GM19324 (cell line): ENCODE measurements at regions not wholly inside any gene's neighbourhood (a gene's known extent, or its start where the extent isn't known, plus 50 kb on each side); places are given as distances from the start of the nearest gene placed in this dataset.
A peak's percentile ranks its signal among the peaks of the same experiment; 100 is the strongest.
"Not testable (repeated sequence)": the region's sequence is repeated elsewhere in the genome, so short reads cannot be mapped to it uniquely, and the experiment has no call there.

Experiments used
- ATAC-seq: cut with Tn5 transposase; IDR thresholded peaks from one replicate; pipeline ENCODE4 v1.9.1; 2021; ENCODE audit warnings: mild to moderate bottlenecking, moderate library complexity; ENCODE audit not compliant: unreplicated experiment, low FRiP score

DNA sequence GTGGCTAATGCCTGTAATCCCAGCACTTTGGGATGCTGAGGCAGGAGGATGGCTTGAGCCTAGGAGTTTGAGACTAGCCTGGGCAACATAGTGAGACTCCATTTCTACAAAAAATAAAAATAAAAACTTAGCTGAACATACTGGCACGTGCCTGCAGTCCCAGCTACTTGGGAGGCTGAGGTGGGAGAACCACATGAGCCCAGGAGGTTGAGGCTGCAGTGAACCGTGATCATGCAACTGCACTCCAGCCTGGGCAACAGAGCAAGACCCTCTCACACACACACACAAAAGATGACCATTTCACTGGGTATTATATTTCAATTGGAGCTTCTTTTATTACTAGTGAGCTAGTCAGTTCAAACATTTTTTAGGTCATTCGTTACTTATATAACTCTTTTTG is 116.9 kb upstream of the SLC35F3 start:
- no peak for ATAC-seq

DNA sequence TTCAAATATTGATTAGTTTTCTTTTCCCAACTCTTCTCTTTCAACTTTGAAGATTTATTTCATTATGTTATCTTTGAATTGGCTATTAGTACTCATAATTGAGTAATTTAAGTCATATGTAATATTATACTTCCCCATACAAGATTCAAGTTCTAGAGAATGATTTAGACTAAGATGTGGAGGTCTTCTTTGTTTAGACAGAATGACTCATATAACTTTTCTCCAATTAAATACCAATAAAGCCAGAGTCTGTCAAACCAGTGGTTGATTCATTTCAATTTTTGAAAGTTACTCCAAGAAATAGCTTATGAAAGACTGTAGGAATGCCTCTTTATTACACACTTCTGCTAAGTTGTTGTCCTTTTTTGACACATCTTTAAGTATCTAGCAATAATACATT is 115.8 kb upstream of the SLC35F3 start:
- ATAC-seq: no peak

DNA sequence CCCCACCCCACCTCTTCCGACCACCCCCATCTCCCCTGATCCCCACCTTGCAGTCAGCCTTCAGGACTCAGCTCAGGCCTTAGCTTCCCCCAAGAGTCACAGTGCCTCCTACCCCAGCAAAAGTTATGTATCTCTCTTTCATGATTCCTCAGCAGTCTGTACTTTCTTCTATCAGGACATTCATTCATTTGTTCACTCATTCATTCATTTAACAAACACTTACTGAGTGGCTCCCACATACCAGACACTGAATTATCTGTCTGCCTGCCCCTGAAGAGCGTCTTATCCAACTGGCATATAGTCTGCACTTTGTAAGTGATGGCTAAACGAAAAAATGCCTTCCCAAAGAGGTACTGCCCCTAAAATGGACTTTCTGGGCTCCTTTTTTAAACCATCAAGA is 114.4 kb upstream of the SLC35F3 start:
- ATAC-seq: no peak

DNA sequence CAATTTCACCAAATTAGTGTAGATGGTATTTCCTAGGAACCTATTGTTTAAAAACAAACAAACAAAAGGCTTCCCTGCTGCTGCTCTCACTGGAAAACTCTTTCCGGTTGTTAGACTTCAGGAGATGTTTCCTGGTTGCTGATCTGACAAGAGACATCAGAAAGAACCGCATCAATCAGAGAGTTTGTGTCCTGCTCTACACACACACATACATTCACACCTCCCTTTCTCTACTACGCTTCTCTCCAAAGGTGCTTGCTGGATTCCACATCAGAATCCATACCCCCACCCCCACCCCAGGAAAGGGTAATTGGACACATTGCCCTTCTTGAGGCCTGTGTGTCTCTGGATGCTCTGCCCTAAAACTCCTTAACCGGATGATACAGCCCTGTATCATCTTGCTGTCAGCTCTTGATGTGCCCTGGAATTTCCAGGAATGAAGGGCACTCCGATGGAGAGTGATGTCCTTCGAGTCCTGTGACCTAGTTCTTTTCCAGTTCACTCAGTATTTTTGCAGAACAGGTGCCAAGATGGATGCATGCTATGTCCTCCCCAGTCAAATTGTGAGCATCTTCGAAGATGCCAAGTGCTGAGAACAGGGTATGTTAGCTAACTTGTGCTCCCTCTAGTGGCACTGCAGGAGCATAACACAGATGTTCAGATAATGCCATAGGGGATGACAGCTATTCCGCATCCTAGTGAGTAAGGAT is 113.7 kb upstream of the SLC35F3 start:
- peak; percentile 90 for ATAC-seq

DNA sequence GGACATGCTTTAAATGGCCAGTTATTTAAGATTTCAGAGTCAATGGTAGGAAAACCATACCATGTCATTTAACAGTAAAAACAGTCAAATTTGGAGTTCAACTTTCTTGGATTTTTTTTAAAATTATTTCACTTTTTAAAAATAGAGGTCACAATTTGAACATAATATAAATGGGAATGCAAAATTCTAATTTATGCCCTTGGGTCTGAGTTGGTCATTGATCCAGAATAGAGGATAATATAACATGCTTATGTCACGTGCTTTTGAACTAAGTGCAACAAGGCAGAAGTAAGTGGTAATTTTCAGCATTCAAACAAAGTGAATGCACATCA is 113.1 kb upstream of the SLC35F3 start:
- ATAC-seq: no peak

DNA sequence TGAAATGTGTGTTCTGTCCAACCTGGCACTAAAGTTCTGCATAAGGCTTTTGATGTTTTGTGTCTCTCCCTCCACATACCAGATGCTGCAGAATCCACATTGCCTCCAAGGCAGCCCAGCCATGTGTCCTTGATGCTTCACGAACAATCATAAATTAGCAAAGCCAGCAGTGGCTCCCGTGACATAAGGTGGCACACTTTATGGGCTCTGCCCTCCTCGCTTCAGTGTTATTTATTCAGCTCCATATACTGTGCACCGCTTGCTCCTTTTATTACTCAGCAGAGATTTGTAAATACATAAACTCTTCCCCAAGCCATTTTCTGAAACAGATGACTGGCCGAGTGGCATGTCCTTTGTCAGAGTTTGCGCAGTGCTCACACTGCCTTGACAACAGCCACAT is 112.8 kb upstream of the SLC35F3 start:
- no peak for ATAC-seq

DNA sequence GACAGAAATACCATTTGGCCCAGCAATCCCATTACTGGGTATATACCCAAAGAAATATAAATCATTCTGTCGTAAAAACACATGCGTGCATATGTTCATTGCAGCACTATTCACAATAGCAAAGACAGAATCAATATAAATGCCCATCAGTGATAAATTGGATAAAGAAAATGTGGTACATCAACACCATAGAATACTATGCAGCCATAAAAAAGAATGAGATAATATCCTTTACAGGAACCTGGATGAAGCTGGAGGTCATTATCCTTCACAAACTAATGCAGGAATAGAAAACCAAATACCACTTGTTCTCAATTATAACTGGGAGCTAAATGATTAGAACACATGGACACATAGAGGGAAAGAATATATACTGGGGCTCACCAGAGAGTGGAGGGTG is 109.6 kb upstream of the SLC35F3 start:
- ATAC-seq: no peak

DNA sequence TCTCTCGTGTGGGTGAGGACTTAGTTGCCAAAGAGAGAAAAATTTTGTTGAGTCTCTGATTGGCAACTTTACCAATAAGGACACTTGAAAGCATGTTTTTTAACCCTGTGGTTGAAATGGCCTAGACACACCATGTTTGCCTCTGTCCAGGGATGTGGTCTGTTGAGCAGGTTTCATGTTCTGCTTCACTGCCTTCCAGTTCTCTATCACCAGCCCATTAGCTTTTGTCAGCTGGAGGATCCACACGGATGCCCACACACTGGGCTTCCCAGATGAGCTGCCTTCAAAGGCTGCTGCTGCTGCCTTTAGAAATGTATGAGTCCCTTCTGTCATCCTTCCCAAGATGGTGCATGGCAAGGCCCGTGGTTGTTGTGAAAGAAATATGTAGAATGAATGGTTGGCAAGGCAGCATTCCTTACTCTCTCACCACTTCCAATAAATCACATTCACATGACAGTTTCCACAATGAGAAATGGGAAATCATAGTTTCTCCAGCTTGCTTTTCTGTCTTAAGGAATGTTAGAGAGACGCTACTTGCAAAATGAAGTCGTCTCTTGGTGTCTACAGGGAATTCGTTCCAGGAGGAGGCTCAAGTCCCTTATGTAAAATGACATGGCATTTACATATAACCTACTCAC is 108.2 kb upstream of the SLC35F3 start:
- ATAC-seq: no peak

DNA sequence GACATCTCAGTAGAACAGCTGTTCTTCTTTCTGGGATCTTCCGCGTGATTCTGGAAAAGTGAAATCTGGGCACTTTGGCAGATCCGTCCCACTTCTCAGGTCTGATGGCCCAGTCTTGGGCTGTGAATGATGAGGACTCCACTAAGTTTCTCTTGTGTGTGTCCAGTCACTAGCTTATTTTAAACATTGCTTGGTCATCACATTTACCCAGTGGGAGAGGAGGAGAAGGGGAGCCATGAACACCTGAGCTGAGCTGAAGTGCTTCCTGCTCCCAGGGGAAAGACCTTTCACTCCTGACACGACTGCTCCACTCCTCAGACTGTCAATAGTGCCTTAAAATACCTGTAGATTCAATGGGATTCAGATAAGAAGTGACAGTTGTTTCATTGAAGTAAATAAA is 101.9 kb upstream of the SLC35F3 start:
- no peak for ATAC-seq

DNA sequence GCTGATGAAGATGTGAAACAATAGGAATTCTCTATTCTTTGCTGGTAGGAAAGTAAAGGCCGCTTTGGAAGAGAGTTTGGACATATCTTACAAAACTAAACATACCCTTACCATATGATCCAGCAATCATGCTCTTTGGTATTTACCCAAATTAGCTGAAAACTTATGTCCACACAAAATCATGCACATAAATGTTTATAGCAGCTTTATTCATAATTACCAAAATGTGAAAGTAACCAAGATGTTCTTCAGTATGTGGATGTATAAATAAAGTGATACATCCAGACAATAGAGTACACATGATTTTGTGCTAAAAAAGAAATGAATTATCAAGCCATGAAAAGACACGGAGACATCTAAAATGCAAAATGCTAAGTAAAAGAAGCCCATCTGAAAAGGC is 98.7 kb upstream of the SLC35F3 start:
- no peak for ATAC-seq

DNA sequence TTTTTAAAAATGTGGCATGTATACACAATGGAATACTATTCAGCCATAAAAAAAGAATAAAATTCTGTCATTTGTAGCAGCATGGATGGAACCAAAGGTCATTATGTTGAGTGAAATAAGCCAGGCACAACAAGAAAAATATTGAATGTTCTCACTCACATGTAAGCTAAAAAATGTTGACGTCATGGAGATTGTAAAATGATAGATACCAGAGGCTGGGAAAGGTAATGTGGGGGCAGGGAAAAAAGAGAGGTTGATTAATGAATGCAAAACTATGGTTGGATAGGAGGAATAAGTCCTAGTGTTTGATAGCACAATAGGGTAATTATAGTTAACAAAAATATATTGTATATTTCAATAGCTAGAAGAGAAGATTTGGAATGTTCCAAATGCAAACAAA is 89.1 kb upstream of the SLC35F3 start:
- no peak for ATAC-seq

DNA sequence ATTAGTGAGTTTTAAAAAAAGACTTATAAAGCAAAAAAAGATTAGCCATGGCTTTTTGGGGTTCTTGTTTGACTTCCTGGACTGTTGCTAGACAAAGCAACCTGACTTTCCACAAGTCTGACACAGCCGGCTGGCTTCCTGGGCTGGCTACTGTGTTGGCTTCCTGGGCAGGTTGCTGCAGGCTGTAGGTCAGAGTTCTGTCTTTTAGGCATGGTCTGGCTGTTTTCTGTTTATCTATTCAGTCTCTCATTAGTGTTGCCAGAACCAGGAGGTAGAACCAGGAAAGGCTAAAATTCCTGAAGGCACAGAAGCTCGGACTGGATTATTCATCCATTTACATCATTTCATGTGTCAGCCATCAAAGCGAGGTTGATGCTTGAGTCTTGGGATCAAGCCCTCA is 88.6 kb upstream of the SLC35F3 start:
- ATAC-seq: no peak

DNA sequence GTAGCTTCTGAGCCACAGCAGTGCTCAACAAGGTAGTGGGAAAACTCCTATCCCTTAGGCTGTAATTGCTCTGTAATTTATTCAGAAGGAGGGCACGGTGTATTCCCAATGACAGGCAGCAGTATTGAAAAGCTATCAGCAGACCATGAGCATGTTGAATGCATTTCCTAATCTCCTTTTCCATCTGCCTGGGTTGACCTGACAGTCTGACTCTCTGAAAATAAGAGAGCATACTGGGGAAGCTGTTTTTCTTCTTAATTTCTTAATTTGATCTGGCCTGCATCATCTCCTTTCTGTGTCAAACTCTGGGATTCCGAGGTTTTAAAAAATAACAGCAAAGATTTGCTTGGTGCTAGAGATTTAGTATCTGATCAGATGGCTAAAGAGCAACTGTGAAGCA is 88.1 kb upstream of the SLC35F3 start:
- ATAC-seq: no peak

DNA sequence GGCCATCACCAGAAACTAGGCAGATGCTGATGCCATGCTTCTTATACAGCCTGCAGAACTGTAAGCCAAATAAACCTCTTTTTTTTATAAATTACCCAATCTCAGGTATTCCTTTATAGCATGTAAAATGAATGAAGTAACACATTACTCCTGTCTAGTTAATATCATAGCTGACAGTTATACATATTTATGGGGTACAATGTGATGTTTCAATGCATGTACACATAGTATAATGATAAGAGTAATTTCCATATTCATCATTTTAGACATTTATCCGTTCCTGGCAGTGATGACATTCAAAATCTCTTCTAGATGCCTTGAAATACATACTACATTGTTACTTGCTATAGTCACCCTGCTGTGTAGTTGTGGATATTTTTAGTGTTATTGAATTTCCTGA is 85.4 kb upstream of the SLC35F3 start:
- no peak for ATAC-seq

DNA sequence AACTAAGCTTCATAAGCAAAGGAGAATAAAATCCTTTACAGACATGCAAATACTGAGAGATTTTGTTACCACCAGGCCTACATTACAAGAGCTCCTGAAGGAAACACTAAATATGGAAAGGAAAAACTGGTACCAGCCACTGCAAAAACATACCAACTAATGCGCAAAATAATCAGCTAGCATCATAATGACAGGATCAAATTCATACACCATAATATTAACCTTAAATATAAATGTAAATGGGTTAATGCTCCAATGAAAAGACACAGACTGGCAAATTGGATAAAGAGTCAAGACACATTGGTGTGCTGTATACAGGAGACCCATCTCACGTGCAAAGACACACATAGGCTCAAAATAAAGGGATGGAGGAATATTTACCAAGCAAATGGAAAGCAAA is 80.3 kb upstream of the SLC35F3 start:
- not testable (repeated sequence) for ATAC-seq

DNA sequence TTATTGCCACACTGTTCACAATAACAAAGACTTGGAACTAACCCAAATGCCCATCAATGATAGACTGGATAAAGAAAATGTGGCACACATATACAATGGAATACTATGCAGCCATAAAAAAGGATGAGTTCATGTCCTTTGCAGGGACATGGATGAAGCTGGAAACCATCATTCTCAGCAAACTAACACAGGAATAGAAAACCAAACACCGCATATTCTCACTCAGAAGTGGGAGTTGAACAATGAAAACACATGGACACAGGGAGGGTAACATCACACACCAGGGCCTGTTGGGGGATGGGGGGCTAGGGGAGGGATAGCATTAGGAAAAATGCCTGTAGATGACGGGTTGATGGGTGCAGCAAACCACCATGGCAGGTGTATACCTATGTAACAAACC is 76.5 kb upstream of the SLC35F3 start:
- not testable (repeated sequence) for ATAC-seq

DNA sequence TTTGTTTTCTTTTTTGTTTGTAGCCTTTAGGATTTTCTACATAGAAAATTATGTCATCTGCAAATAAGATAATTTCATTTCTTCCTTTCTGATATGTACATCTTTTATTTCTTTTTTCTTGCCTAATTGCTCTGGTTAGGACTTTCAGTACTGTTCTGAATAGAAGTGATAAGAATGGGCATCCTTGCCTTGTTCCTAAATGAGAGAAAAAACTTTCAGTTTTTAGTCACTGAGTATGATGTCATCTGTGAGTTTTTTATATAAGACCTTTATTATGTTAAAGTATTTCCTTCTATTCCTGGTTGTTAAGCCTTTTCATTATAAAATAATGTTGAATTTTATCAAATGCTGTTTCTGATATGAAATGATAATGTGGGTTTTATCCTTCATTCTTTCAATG is 76.0 kb upstream of the SLC35F3 start:
- ATAC-seq: no peak

DNA sequence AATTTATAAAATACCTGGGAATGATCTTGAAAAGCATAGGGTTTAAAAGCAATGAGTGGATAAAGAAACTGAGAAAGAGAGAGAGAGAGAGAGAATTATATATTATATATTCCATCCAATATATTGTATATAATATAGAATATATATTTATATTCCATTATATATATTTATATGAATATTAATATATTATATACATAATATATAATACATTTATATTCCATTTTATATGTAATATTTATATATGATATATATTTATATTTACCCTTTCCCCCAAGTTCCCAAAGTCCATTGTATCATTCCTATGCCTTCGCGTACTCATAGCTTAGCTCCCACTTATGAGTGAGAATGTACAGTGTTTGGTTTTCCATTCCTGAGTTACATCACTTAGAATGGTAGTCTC is 69.9 kb upstream of the SLC35F3 start:
- ATAC-seq: no peak

DNA sequence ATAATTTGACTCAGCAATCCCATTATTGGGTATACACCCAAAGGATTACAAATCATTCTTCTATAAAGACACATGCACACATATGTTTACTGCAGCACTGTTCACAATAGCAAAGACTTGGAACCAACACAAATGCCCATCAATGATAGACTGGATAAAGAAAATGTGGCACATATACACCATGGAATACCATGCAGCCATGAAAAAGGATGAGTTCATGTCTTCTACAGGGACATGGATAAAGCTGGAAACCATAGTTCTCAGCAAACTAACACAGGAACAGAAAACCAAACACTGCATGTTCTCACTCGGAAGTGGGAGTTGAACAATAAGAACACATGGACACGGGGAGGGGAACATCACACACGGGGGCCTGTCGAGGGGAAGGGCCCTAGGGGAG is 66.3 kb upstream of the SLC35F3 start:
- ATAC-seq: not testable (repeated sequence)

DNA sequence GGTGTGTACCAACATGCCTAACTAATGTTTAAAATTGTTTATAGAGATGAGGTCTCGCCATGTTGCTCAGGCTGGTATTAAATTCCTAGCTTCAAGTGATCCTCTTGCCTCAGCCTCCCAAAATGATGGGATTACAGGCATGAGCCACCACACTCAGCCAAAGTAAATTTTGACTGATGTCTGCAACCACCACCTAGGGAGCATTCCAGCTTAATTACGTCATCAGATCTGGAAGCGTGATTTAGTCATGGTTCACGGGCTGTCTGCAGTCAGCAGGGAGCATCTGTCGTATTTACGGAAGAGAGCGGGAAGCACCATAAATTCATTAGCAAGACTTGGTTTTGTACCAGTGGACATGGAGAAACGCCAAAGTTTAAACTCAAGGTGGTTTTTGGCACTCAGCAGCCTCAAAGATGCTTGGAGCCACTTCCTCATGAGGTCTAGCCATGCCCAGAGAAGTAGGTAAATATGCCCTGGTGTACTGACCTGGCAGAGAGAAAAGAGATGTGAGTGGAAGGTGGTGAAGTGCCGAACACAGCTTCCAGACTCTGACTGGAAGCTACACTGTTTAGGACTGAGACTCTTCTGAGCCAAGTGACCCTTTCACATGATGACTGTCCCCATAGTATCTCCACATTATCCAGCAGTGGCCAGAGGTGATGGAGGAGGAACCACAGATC is 60.8 kb upstream of the SLC35F3 start:
- no peak for ATAC-seq

DNA sequence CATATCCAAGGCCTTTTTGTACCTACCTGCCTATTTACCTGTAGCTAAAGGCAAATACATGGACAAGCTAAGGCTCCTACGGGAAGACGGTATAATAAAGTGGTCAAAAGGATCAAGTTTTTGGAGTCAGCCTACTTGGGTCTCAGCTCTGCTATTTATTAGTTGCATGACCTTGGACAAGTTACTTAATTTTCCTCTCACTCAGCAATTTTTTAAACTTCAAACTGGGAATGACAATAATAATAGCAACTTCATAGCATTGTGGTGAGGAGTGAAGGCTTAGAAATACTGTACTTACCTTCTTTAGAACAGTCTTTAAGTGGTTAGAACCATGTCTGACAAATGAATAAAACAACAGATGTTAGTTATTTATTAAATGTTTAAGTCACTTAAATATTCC is 60.2 kb upstream of the SLC35F3 start:
- no peak for ATAC-seq

DNA sequence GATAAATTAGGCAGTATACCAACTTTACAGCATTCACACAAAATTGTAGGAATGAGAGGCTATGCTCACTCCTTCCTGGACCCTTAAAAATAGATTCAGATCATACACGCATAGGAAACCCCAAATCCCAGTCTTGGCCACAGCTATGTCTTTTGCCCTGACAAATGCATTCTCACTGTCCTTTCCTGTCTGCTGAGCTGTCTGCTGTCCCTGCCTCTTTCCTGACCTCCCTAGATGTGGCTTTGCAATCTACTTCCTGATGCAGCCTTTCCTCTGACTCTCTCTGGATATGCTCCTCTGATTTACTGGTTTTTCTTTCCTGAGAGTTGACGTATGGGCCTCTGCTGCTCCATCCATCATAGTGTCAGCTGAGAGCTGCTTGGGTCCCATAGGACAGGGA is 59.8 kb upstream of the SLC35F3 start:
- no peak for ATAC-seq
